ENCODE measurements at regions not wholly inside any gene's neighbourhood (a gene's known extent, or its start where the extent isn't known, plus 50 kb on each side); places are given as distances from the start of the nearest gene placed in this dataset.

GRCh38 chr1:230567221-230567575 is 75.1 kb upstream of the COG2 start:
- no peak for TF ChIP-seq CTCF (conservative IDR thresholded peaks at IDR 0.05; ENCODE audit: low read depth, low read length)
- TF ChIP-seq EZH2 (IDR thresholded peaks at IDR 0.05; ENCODE audit: borderline replicate concordance, low read depth, low read length, poor library complexity, severe bottlenecking): no peak

Measured in A673 (cell line).